Liver (tissue), 3 donors: ENCODE measurements at regions not wholly inside any gene's neighbourhood (a gene's known extent, or its start where the extent isn't known, plus 50 kb on each side); places are given as distances from the start of the nearest gene placed in this dataset.

Experiments
- RAD21 ChIP-seq, 2 donors: IDR thresholded peaks; 2 replicates each; pipeline ENCODE4 v1.6.1; 2016; ENCODE audit warnings: antibody characterized with exemption in 2 of 2, mild to moderate bottlenecking in 2 of 2
- TF ChIP-seq, protein P1 (sequence below): fragments of 150-350 bp; IDR thresholded peaks from 2 replicates; pipeline ENCODE4 v1.5.1; 2017; ENCODE audit warnings: improper control_type of control experiment, low read depth, low read length; ENCODE audit not compliant: missing input control
- TF ChIP-seq, protein P2 (sequence below): IDR thresholded peaks from 2 replicates; pipeline ENCODE4 v1.6.1; 2016; ENCODE audit warnings: antibody characterized with exemption
- donor health status: healthy.
- donor health status: healthy.

DNA sequence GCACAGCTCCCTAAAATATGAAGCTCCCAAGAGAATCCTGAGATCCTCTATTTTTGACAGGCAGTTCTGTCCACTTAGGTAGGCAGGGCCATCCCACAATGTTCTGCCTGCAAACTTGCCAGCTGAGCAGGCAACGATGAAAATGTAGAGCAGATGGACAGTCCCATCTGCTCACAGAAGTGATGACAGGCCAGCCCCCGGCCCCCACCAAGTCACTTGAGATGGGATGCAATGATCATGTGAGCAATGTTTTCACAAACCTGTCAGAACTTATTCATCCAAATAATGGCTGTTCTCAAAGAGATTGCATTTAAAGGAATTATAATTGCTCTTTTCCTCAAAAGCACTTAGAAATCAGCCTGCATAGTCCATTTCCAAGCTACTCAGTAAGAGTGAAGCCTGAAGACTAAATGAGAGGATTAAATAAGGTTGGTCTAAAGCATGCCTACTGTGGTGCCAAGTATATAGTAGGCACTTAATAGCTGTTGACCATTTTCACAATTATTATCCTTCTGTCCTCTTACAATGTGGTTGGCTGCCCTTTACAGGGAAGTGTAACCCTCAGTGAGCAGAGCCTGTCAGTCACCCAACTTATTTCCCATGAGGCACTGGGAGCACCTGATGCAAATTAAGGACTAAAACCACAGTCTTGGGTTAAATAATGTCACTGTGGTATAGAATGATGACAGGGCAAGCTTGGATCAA lies 301.2 kb downstream of the FGFR2 start:
- TF ChIP-seq, protein P1, sequence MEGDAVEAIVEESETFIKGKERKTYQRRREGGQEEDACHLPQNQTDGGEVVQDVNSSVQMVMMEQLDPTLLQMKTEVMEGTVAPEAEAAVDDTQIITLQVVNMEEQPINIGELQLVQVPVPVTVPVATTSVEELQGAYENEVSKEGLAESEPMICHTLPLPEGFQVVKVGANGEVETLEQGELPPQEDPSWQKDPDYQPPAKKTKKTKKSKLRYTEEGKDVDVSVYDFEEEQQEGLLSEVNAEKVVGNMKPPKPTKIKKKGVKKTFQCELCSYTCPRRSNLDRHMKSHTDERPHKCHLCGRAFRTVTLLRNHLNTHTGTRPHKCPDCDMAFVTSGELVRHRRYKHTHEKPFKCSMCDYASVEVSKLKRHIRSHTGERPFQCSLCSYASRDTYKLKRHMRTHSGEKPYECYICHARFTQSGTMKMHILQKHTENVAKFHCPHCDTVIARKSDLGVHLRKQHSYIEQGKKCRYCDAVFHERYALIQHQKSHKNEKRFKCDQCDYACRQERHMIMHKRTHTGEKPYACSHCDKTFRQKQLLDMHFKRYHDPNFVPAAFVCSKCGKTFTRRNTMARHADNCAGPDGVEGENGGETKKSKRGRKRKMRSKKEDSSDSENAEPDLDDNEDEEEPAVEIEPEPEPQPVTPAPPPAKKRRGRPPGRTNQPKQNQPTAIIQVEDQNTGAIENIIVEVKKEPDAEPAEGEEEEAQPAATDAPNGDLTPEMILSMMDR = no peak
- no peak for TF ChIP-seq RAD21 (IDR thresholded peaks at IDR 0.05)
- TF ChIP-seq, protein P2, sequence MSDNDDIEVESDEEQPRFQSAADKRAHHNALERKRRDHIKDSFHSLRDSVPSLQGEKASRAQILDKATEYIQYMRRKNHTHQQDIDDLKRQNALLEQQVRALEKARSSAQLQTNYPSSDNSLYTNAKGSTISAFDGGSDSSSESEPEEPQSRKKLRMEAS = no peak
